ENCODE measurements at regions not wholly inside any gene's neighbourhood (a gene's known extent, or its start where the extent isn't known, plus 50 kb on each side); places are given as distances from the start of the nearest gene placed in this dataset.

GRCh38 chr5:106910486-106910885 lies 760.3 kb downstream of the EFNA5 start:
- DNase-seq (ENCODE audit: low read depth, low spot score): no peak
- H3K4me3 ChIP-seq (ENCODE audit: low read depth, low read length): no peak overlapping the region
- in situ Hi-C loops (cut with HindIII; ENCODE audit: low sequenced_read_pairs): no loop called here
- no peak for TF ChIP-seq CTCF (IDR thresholded peaks at IDR 0.05; ENCODE audit: low read depth, low read length)

- no peak overlapping the region for H3K4me3 ChIP-seq (ENCODE audit: low read depth, low read length)
- no peak for TF ChIP-seq CTCF (IDR thresholded peaks at IDR 0.05; ENCODE audit: low read depth, low read length)
- no peak for DNase-seq (ENCODE audit: low read depth, low spot score)
- in situ Hi-C loops (cut with HindIII; ENCODE audit: low sequenced_read_pairs): no loop called here
These were observed 761.0 kb downstream of the EFNA5 start for GRCh38 chr5:106909716-106910115.

GRCh38 chr5:106907979-106908378 lies 762.8 kb downstream of the EFNA5 start:
- H3K4me3 ChIP-seq (ENCODE audit: low read depth, low read length): no peak overlapping the region
- DNase-seq (ENCODE audit: low read depth, low spot score): no peak
- no peak for TF ChIP-seq CTCF (IDR thresholded peaks at IDR 0.05; ENCODE audit: low read depth, low read length)
- in situ Hi-C loops (cut with HindIII; ENCODE audit: low sequenced_read_pairs): no loop called here

- no peak for DNase-seq (ENCODE audit: low read depth, low spot score)
- H3K4me3 ChIP-seq (ENCODE audit: low read depth, low read length): no peak overlapping the region
- in situ Hi-C loops (cut with HindIII; ENCODE audit: low sequenced_read_pairs): no loop called here
- no peak for TF ChIP-seq CTCF (IDR thresholded peaks at IDR 0.05; ENCODE audit: low read depth, low read length)
These were observed 764.5 kb downstream of the EFNA5 start for GRCh38 chr5:106906199-106906598.

GRCh38 chr5:106894964-106895363 lies 775.8 kb downstream of the EFNA5 start:
- in situ Hi-C loops (cut with HindIII; ENCODE audit: low sequenced_read_pairs): no loop called here
- TF ChIP-seq CTCF (IDR thresholded peaks at IDR 0.05; ENCODE audit: low read depth, low read length): no peak
- peak; percentile 20 for DNase-seq (ENCODE audit: low read depth, low spot score)
- H3K4me3 ChIP-seq (ENCODE audit: low read depth, low read length): no peak overlapping the region

GRCh38 chr5:106882035-106882434 lies 788.7 kb downstream of the EFNA5 start:
- H3K4me3 ChIP-seq (ENCODE audit: low read depth, low read length): no peak overlapping the region
- no peak for DNase-seq (ENCODE audit: low read depth, low spot score)
- in situ Hi-C loops (cut with HindIII; ENCODE audit: low sequenced_read_pairs): no loop called here
- TF ChIP-seq CTCF (IDR thresholded peaks at IDR 0.05; ENCODE audit: low read depth, low read length): no peak

GRCh38 chr5:106880656-106881055 lies 790.1 kb downstream of the EFNA5 start:
- no peak overlapping the region for H3K4me3 ChIP-seq (ENCODE audit: low read depth, low read length)
- DNase-seq (ENCODE audit: low read depth, low spot score): no peak
- TF ChIP-seq CTCF (IDR thresholded peaks at IDR 0.05; ENCODE audit: low read depth, low read length): no peak
- in situ Hi-C loops (cut with HindIII; ENCODE audit: low sequenced_read_pairs): no loop called here
